ENCODE measurements at regions not wholly inside any gene's neighbourhood (a gene's known extent, or its start where the extent isn't known, plus 50 kb on each side); places are given as distances from the start of the nearest gene placed in this dataset.

GRCh38 chr1:95650631-95651030, 416.6 kb downstream of the RWDD3 start:
- no peak overlapping the region for H2AFZ ChIP-seq (ENCODE audit: low read length)
- H3K79me2 ChIP-seq (ENCODE audit: insufficient read depth, low read length) = no peaks in the 10 kb centered on the region
- no peak for DNase-seq (ENCODE audit: insufficient read length, low spot score, missing footprints)
- H3K4me3 ChIP-seq (ENCODE audit: insufficient read depth, low read length) = no peak overlapping the region
- no peaks in the 10 kb centered on the region for H3K36me3 ChIP-seq (ENCODE audit: insufficient read depth, low read length)
- TF ChIP-seq CTCF (IDR thresholded peaks at IDR 0.05; ENCODE audit: extremely low read depth, low read depth, low read length) = no peak
- no peaks in the 10 kb centered on the region for H3K27me3 ChIP-seq (ENCODE audit: insufficient read depth, low read length)
- H3K27ac ChIP-seq (ENCODE audit: low read depth, low read length) = no peak overlapping the region
- H3K4me1 ChIP-seq (ENCODE audit: insufficient read depth, low read length) = no peaks in the 10 kb centered on the region
- H3K4me2 ChIP-seq (ENCODE audit: insufficient read depth, low read length) = no peak overlapping the region
- no peaks in the 10 kb centered on the region for H3K9me3 ChIP-seq (ENCODE audit: low read depth, low read length)
- no peaks in the 10 kb centered on the region for H4K20me1 ChIP-seq (ENCODE audit: insufficient read depth, low read length)

- no peak overlapping the region for H3K4me3 ChIP-seq (ENCODE audit: insufficient read depth, low read length)
- H4K20me1 ChIP-seq (ENCODE audit: insufficient read depth, low read length) = no peaks in the 10 kb centered on the region
- H3K9me3 ChIP-seq (ENCODE audit: low read depth, low read length) = no peaks in the 10 kb centered on the region
- H3K4me1 ChIP-seq (ENCODE audit: insufficient read depth, low read length) = no peaks in the 10 kb centered on the region
- no peak overlapping the region for H3K27ac ChIP-seq (ENCODE audit: low read depth, low read length)
- no peak overlapping the region for H2AFZ ChIP-seq (ENCODE audit: low read length)
- no peak for DNase-seq (ENCODE audit: insufficient read length, low spot score, missing footprints)
- no peaks in the 10 kb centered on the region for H3K36me3 ChIP-seq (ENCODE audit: insufficient read depth, low read length)
- H3K4me2 ChIP-seq (ENCODE audit: insufficient read depth, low read length) = no peak overlapping the region
- no peak for TF ChIP-seq CTCF (IDR thresholded peaks at IDR 0.05; ENCODE audit: extremely low read depth, low read depth, low read length)
- no peaks in the 10 kb centered on the region for H3K79me2 ChIP-seq (ENCODE audit: insufficient read depth, low read length)
- H3K27me3 ChIP-seq (ENCODE audit: insufficient read depth, low read length) = no peaks in the 10 kb centered on the region
Observed at GRCh38 chr1:95652423-95652965, 418.5 kb downstream of the RWDD3 start.

- no peak overlapping the region for H3K27ac ChIP-seq (ENCODE audit: low read depth, low read length)
- no peaks in the 10 kb centered on the region for H3K27me3 ChIP-seq (ENCODE audit: insufficient read depth, low read length)
- H4K20me1 ChIP-seq (ENCODE audit: insufficient read depth, low read length) = no peaks in the 10 kb centered on the region
- DNase-seq (ENCODE audit: insufficient read length, low spot score, missing footprints) = no peak
- no peak for TF ChIP-seq CTCF (IDR thresholded peaks at IDR 0.05; ENCODE audit: extremely low read depth, low read depth, low read length)
- no peak overlapping the region for H3K4me3 ChIP-seq (ENCODE audit: insufficient read depth, low read length)
- no peak overlapping the region for H2AFZ ChIP-seq (ENCODE audit: low read length)
- no peaks in the 10 kb centered on the region for H3K4me1 ChIP-seq (ENCODE audit: insufficient read depth, low read length)
- H3K36me3 ChIP-seq (ENCODE audit: insufficient read depth, low read length) = no peaks in the 10 kb centered on the region
- no peaks in the 10 kb centered on the region for H3K79me2 ChIP-seq (ENCODE audit: insufficient read depth, low read length)
- no peak overlapping the region for H3K4me2 ChIP-seq (ENCODE audit: insufficient read depth, low read length)
- H3K9me3 ChIP-seq (ENCODE audit: low read depth, low read length) = no peaks in the 10 kb centered on the region
Observed at GRCh38 chr1:95653618-95654017, 419.6 kb downstream of the RWDD3 start.

GRCh38 chr1:95655321-95656020, 421.5 kb downstream of the RWDD3 start:
- Histone ChIP-seq H4K20me1 (ENCODE audit: insufficient read depth, low read length) (no peaks in the 10 kb centered on the region), H3K4me1 (ENCODE audit: insufficient read depth, low read length) (no peaks in the 10 kb centered on the region), H3K4me3 (ENCODE audit: insufficient read depth, low read length) (no peak overlapping the region)

More at GRCh38 chr1:95655321-95656020, 421.5 kb downstream of the RWDD3 start:
- Histone ChIP-seq H3K9me3 (ENCODE audit: low read depth, low read length) (no peaks in the 10 kb centered on the region), H3K27me3 (ENCODE audit: insufficient read depth, low read length) (no peaks in the 10 kb centered on the region), H3K36me3 (ENCODE audit: insufficient read depth, low read length) (no peaks in the 10 kb centered on the region), H3K4me2 (ENCODE audit: insufficient read depth, low read length) (no peak overlapping the region), H3K79me2 (ENCODE audit: insufficient read depth, low read length) (no peaks in the 10 kb centered on the region), H2AFZ (ENCODE audit: low read length) (no peak overlapping the region), H3K27ac (ENCODE audit: low read depth, low read length) (no peak overlapping the region)
- DNase-seq (ENCODE audit: insufficient read length, low spot score, missing footprints) = no peak
- no peak for TF ChIP-seq CTCF (IDR thresholded peaks at IDR 0.05; ENCODE audit: extremely low read depth, low read depth, low read length)
